Natural killer cell treated with Interleukin-12 subunit alpha and Interleukin-12 subunit beta and Interleukin-15 and Interleukin-18, amount 100 ng/mL, for 72 hours (primary cell): ENCODE measurements at regions not wholly inside any gene's neighbourhood (a gene's known extent, or its start where the extent isn't known, plus 50 kb on each side); places are given as distances from the start of the nearest gene placed in this dataset.

ENCODE experiments used
- ATAC-seq, 2 donors: fragments of 150-1000 bp; cut with Tn5 transposase in 1 of 2; sonication (Bioruptor Pico), chemical (Tn5 transposase) in 1 of 2; 2 replicates each; pipeline ENCODE4 v1.10.0; 2021
- DNase-seq: peaks from one replicate; pipeline ENCODE4 v3.0.0; 2022; ENCODE audit warnings: low spot score
- H3K27ac Mint-ChIP-seq, 2 donors: 1 replicate in 1 of 2; 2 replicates in 1 of 2; pipeline ENCODE4 v1.8.0; 2022; ENCODE audit warnings: mixed read lengths in 2 of 2, mild to moderate bottlenecking in 1 of 2, moderate library complexity in 1 of 2
- H3K27me3 Mint-ChIP-seq, 2 donors: 1 replicate in 1 of 2; 2 replicates in 1 of 2; pipeline ENCODE4 v1.8.0; 2022; ENCODE audit warnings: mixed read lengths in 2 of 2
- H3K36me3 Mint-ChIP-seq: one replicate; pipeline ENCODE4 v1.8.0; 2022; ENCODE audit warnings: mixed read lengths
- H3K4me1 Mint-ChIP-seq, 2 donors: 1 replicate in 1 of 2; 2 replicates in 1 of 2; pipeline ENCODE4 v1.8.0; 2022; ENCODE audit warnings: low read depth in 2 of 2, mixed read lengths in 2 of 2, mild to moderate bottlenecking in 1 of 2
- H3K4me3 Mint-ChIP-seq: one replicate; pipeline ENCODE4 v1.8.0; 2022; ENCODE audit warnings: mixed read lengths
- H3K9me3 Mint-ChIP-seq: 2 replicates; pipeline ENCODE4 v1.8.0; 2022; ENCODE audit warnings: mixed read lengths

DNA sequence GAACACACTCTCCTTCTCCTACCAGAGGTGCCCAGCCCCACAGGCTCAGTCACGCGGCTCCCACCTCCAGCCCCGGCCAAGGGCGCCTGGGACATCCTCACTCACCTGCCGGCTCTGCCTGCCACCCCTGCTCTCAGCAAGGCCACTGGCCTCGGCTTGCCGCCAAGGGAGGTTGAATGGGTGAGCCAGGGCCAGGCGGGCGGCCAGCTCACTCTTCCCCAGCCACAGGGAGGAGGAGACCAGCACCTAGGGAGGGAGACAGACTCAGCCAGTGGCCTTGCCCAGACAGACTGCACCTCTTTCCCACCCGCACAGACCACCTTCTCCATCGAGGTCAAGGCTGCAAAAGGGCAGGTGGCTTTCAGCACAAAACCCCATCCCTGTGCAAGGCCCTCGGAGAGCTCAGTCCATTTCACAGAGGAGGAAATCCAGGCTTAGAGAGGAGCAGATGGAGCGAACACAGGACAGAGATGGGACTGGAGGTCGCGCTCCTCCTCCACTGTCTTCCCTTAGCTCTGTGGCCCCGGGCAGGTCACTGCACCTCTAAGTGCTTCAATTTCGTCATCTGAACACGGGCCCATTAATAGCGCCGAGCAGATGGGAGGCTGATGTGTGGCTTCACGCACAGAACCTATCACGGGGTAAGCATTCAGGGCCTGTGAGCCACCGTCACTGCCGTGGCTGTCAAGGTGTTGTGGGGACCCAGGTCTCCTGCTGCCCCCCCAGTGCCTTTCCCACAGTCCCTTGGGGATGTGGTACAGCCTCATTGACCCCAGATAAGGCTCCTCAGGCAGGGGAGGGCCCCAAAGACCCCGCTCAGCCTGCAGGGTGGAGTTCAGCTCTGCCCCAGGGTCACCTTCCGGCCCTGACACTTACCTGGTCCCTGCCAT is 56.1 kb downstream of the RMI2 start:
- H3K4me1 Mint-ChIP-seq: peaks cover 0 to 4% of the 10 kb centered on the region in 2 donors
- H3K36me3 Mint-ChIP-seq: no peaks in the 10 kb centered on the region
- H3K4me3 Mint-ChIP-seq: no peak overlapping the region
- DNase-seq: peak; percentile 55
- no peak overlapping the region for H3K27ac Mint-ChIP-seq
- no peaks in the 10 kb centered on the region for H3K27me3 Mint-ChIP-seq
- no peak for ATAC-seq
- H3K9me3 Mint-ChIP-seq: no peaks in the 10 kb centered on the region

DNA sequence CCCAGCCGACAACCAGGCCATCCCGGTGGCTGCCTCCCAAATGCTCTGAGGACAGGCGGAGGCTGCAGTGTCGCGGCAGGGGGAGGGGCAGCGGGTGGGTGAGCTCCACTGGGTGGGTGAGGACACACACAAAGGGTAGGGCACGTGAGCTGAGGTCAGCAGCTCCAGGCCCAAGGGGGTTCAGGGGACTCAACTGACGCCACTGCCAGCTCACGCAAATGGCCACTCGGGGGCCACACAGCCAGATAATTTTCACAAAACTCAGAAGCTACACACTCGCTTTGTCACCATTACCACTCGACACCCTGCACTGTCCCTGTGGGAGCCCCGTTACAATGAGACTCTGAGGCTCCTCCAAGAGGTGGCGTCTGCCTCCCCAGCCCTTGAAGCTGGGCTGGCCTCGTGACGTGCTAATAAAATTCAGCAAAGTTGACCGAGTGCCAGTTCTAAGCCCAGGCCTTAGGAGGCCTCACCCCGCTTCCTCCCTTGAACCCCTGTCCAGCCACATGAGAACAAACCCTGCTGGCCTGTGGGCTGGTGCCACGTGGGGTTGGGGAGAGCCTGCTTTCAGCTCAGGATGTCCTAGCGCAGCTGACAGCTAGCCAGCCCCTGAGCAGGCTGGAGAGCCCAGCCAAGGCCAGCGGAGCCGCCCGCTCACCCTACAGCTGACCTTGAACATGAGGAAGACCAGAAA is 56.9 kb downstream of the RMI2 start:
- H3K4me3 Mint-ChIP-seq: no peak overlapping the region
- H3K27me3 Mint-ChIP-seq: no peaks in the 10 kb centered on the region

DNA sequence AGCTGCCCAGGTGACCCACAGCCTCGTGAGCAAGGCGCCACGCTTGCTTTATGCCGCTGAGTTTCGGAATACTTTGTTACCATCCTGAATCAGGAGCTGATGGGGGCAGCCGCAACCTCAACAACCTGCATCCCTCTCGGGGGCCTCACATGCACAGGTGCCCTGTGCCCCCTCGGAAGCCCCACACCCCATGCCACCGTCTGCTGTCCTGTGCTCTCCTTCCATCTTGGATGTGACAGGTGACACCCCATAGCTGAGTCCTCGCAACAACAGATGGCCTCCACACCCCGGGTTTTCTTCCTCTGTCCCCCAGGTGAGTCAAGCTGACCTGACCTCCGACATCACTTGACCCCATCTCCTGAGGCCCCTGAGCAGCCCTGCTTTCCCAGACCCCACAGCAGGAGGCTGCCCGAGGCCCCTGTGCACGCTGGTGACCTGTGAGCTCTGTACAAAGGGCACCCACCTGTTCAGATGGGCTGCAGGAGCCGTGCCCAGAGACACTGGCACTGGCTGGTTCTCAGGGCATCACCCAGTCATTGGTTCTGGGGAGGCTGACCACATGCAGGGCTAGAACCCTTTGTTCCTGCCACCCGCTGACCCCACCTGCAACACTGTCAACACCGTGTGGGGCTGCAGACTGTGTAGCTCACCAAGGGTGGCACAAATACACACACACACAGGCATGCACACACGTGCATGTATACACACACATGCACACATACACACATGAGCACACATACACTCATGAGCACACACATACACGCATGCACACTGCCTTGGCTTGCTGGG is 57.7 kb downstream of the RMI2 start:
- DNase-seq: peak; percentile 50
- peaks cover 0 to 9% of the 10 kb centered on the region in 2 donors for H3K4me1 Mint-ChIP-seq
- H3K27me3 Mint-ChIP-seq: no peaks in the 10 kb centered on the region
- no peaks in the 10 kb centered on the region for H3K9me3 Mint-ChIP-seq
- no peak for ATAC-seq
- H3K36me3 Mint-ChIP-seq: no peaks in the 10 kb centered on the region
- no peak overlapping the region for H3K27ac Mint-ChIP-seq
- H3K4me3 Mint-ChIP-seq: no peak overlapping the region

More for the DNA sequence above, 56.9 kb downstream of the RMI2 start:
- Mint-ChIP-seq H3K27ac (no peak overlapping the region), H3K9me3 (no peaks in the 10 kb centered on the region), H3K4me1 (peaks cover 0 to 5% of the 10 kb centered on the region in 2 donors), H3K36me3 (no peaks in the 10 kb centered on the region)
- ATAC-seq: no peak
- peak; percentile 58 for DNase-seq

DNA sequence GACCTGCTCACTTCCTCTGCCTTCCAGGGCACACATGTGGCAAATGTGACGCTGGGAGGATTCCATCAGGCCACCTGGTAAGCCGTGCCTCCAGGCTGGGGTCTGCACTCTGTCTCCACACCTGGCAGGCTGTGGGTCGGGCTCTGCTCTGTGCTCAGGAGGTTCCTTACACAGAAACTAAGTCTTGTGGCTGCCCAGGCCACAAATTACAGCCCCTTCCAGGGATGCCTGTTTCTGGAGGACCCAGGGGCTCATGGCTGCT is 58.2 kb downstream of the RMI2 start:
- Mint-ChIP-seq H3K27me3 (no peaks in the 10 kb centered on the region), H3K27ac (no peak overlapping the region), H3K36me3 (no peaks in the 10 kb centered on the region), H3K4me1 (peaks cover 0 to 9% of the 10 kb centered on the region in 2 donors), H3K9me3 (no peaks in the 10 kb centered on the region), H3K4me3 (no peak overlapping the region)
- ATAC-seq (no peak), DNase-seq (peak; percentile 49)

DNA sequence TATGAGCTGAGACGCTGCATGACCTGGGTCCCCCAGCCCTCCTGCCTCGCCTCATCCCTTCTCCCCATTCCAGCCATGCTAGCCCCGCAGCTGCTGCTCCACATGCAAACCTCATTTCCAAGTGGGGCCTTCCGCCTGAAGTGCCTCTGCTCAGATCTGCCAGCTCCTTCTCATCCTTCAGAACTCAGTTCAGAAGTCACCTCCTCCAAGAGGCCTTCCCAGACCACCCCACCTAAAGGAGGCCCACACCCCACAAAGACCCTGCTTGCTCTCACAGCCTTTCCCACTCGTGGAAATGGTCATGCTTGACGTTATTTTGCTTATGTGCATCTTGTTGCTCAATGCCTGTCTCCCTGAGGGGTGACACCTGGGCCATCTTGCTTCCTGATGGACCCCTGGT is 58.7 kb downstream of the RMI2 start:
- no peak overlapping the region for H3K4me3 Mint-ChIP-seq
- H3K9me3 Mint-ChIP-seq: no peaks in the 10 kb centered on the region
- peak; percentile 31 for DNase-seq
- H3K4me1 Mint-ChIP-seq: peaks cover 0 to 9% of the 10 kb centered on the region in 2 donors
- no peak overlapping the region for H3K27ac Mint-ChIP-seq
- no peaks in the 10 kb centered on the region for H3K27me3 Mint-ChIP-seq
- no peak for ATAC-seq
- no peaks in the 10 kb centered on the region for H3K36me3 Mint-ChIP-seq

DNA sequence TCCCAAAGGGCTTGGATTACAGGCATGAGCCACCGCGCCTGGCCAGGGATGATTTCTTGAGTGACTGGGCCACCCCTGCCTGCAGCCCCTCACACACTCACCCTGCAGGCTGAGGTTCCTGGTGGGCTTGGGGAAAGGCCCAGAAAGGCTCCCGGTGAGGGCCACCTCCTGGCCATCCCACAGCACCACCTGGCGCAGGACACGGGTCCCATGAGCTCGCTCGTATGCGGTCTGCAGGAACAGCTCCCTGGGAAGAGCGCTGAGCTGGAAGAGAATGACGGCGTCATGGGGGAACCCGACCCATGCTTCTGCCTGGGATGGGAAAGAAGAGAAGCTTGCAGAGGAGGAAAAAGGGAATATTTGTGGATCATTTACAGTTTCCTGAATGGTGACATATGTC is 59.3 kb downstream of the RMI2 start:
- DNase-seq (peak; percentile 29), ATAC-seq (no peak)
- no peaks in the 10 kb centered on the region for H3K9me3 Mint-ChIP-seq
- H3K27ac Mint-ChIP-seq: no peak overlapping the region
- no peaks in the 10 kb centered on the region for H3K36me3 Mint-ChIP-seq
- H3K27me3 Mint-ChIP-seq: no peaks in the 10 kb centered on the region
- peaks cover 0 to 9% of the 10 kb centered on the region in 2 donors for H3K4me1 Mint-ChIP-seq
- H3K4me3 Mint-ChIP-seq: no peak overlapping the region

DNA sequence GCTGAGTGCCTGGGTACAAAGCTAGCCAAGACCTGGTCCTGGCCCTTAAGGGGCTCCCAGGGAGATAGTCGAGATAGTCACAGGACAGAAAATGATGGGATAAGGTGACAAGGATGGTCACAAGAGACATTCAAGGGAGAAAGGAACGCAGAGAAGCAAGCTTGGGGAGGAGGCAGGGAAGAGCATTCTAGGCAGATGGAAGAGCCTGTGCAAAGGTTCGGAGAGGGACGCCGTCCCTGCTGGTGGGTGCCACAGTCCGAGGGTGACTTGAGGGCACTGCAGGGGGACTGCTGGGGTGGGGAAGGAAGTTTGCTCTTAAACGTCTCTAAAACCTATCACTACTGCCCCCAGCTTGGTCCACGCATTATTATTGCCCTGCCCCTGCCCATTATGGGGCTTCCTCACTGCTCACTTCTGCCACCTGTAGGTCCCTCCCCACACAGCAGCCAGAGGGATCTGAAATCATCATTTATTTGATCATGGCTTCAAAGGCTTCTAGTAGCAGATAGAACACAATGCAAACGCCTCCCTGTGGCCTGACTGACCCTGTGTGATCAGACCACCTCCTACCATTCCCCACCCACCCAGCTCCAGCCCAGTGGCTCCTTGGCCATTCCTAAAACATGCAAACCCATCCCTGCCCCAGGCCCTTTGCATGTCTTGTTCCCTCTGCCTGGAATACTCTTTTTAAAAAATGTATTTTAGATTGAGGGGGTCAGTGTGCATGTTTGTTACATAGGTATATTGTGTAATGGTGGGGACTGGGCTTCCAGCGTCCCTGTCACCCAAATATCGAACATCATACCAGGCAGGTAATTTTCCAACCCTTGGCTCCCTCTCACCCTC is 60.3 kb downstream of the RMI2 start:
- no peaks in the 10 kb centered on the region for H3K9me3 Mint-ChIP-seq
- DNase-seq: no peak
- H3K36me3 Mint-ChIP-seq: no peaks in the 10 kb centered on the region
- ATAC-seq: peak in 1 of 2 donors; percentile 63
- H3K27ac Mint-ChIP-seq: peak overlapping the region in 1 of 2 donors; percentile 73
- H3K27me3 Mint-ChIP-seq: no peaks in the 10 kb centered on the region
- H3K4me3 Mint-ChIP-seq: no peak overlapping the region
- peaks cover 0 to 9% of the 10 kb centered on the region in 2 donors for H3K4me1 Mint-ChIP-seq

DNA sequence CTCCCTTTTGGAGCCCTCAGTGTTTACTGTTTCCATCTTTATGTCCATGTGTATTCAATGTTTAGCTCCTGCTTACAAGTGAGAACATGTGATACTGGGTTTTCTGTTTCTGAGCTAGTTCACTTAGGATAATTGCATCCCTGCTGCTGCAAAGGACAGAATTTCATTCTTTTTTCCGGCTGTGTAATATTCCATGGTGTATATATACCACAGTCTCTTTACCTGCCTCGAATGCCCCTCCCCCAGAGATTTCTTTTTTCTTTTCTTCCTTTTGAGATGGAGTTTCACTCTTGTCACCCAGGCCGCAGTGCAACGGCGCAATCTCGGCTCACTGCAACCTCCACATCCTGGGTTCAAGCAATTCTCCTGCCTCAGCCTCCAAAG is 60.9 kb downstream of the RMI2 start:
- DNase-seq (no peak), ATAC-seq (no peak)
- Mint-ChIP-seq H3K9me3 (no peaks in the 10 kb centered on the region), H3K4me3 (no peak overlapping the region), H3K27me3 (no peaks in the 10 kb centered on the region), H3K4me1 (peaks cover 0 to 9% of the 10 kb centered on the region in 2 donors), H3K36me3 (no peaks in the 10 kb centered on the region), H3K27ac (no peak overlapping the region)

DNA sequence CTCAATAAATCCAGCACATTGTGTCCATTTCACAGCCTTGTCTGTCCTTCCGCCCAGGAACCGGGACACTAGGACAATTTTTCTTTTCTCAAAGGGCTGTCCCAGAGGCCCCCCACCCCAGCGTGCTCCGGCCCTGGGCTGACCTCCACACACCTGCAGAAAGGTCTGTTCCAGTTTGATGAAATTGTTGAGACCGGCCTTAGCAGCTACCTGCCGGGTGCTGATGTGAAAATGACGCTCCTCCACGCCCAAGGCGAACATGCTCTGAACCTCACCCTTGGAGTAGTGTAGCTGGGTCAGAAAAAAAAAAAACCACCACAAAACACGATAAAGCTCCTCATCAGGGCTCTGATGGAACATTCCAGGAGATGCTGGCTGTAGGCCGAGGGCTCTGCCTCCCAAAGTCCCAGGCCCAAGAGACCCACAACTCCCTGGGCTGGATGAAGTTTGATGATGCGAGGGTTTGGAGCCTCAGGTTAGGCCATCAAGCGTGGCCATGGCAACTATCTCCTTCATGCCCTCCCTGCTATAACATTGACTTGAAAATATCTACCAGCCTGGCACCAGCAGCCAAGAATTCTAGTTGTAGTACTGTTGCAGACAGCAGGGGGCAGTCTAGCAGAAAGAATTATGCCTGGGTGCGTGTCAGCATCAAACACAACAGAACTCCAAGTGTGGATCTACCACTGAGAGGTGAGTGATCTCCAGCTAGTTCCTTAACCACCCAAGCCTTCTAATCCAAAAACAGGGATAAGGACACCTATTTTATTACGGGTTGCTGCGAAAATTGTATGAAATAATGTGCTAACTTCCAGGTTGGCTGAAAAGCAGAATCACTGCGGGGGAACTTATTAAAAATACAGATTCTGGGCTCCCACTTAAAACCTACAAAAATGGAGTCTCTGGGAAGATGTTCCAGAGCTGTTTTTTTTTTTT is 62.1 kb downstream of the RMI2 start:
- Mint-ChIP-seq H3K36me3 (no peaks in the 10 kb centered on the region), H3K9me3 (no peaks in the 10 kb centered on the region), H3K27ac (no peak overlapping the region), H3K4me3 (no peak overlapping the region), H3K27me3 (no peaks in the 10 kb centered on the region), H3K4me1 (peaks cover 7 to 16% of the 10 kb centered on the region in 2 donors)
- DNase-seq (no peak), ATAC-seq (peak in 1 of 2 donors; percentile 47)

DNA sequence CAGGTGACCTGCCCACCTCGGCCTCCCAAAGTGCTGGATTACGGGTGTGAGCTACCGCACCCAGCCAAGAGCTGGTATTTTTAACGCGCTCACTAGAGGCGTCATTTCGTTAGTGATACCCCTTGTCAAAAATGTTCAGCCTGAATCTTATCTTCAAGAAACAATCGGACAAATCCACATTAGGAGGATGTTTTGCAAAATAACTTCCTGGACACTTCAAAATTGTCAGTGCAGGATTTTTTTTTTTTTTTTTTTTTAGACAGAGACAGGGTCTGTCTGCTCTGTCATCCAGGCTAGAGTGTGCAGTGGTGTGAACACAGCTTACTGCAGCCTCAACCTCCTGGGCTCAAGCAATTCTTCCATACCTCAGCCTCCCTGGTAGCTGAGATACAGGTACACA is 63.0 kb downstream of the RMI2 start:
- peaks cover 7 to 17% of the 10 kb centered on the region in 2 donors for H3K4me1 Mint-ChIP-seq
- ATAC-seq (no peak), DNase-seq (no peak)
- no peaks in the 10 kb centered on the region for H3K36me3 Mint-ChIP-seq
- H3K9me3 Mint-ChIP-seq: no peaks in the 10 kb centered on the region
- no peak overlapping the region for H3K27ac Mint-ChIP-seq
- no peak overlapping the region for H3K4me3 Mint-ChIP-seq
- no peaks in the 10 kb centered on the region for H3K27me3 Mint-ChIP-seq

DNA sequence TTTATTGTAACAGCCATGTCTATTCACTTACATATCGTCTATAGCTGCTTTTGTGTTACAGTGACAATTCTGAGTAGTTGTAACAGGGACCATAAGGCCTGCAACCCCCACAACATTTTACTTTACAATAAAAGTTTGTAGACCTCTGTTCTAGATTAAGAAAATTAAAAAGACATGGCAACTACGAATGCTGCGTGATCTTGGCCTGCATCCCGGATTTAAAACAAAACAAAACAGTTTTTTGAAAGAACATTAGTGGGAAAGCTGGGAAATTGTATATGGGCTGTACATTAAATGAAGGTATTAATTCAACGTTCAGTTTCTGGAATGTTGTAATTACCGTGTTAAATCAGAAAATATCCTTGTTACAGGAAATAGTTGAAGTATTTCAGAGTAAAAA is 64.1 kb downstream of the RMI2 start:
- DNase-seq: no peak
- Mint-ChIP-seq H3K36me3 (no peaks in the 10 kb centered on the region), H3K4me1 (peaks cover 7 to 20% of the 10 kb centered on the region in 2 donors), H3K27ac (no peak overlapping the region), H3K27me3 (no peaks in the 10 kb centered on the region), H3K4me3 (no peak overlapping the region), H3K9me3 (no peaks in the 10 kb centered on the region)
- no peak for ATAC-seq

DNA sequence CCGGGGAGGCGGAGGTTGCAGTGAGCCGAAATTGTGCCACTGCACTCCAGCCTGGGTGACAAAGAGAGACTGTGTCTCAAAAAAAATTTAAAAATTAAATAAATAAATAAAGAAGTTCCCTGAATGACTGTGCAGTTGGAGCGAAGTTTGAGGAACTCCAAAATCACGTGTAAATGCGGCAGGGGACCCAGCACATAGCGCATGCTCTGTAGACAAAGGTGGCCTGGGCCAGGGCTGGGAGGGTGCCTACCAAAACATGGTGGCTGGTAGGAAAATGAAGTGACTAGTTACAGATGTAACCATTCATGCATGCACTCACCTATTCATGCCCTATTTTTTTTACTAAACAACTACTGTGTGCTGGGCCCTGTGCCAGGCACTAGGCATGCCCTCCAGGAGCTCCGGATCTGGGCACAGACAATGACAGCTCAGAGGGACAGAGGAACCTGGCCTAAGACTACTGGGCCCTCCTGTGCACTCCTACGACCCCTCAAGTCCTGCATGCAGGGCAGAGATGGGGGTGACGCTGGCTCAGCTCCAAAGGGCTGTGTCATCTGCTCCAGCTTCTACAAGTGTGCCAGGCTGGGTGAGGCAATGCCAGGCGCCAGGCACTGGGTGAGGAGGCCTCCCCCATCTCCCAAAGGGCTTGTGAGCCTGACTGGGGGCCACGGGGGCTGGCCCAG is 65.3 kb downstream of the RMI2 start:
- Mint-ChIP-seq H3K9me3 (no peaks in the 10 kb centered on the region), H3K27ac (no peak overlapping the region), H3K36me3 (no peaks in the 10 kb centered on the region), H3K27me3 (no peaks in the 10 kb centered on the region), H3K4me3 (no peak overlapping the region), H3K4me1 (peaks cover 7 to 16% of the 10 kb centered on the region in 2 donors)
- ATAC-seq (no peak), DNase-seq (no peak)
